ENCODE measurements at regions not wholly inside any gene's neighbourhood (a gene's known extent, or its start where the extent isn't known, plus 50 kb on each side); places are given as distances from the start of the nearest gene placed in this dataset.

- no peaks in the 10 kb centered on the region for H3K36me3 ChIP-seq (ENCODE audit: control insufficient read depth in 1 of 2, insufficient read depth in 2 of 2, low read length in 2 of 2)
- H3K27ac ChIP-seq (ENCODE audit: low read length): peak overlapping the region; percentile 46
- H3K27me3 ChIP-seq (ENCODE audit: low read depth, low read length): no peaks in the 10 kb centered on the region
- H3K4me3 ChIP-seq (ENCODE audit: low read depth in 1 of 2, low read length in 2 of 2): no peak overlapping the region
- H3K9me3 ChIP-seq (ENCODE audit: control insufficient read depth in 1 of 2, low read length in 2 of 2): no peaks in the 10 kb centered on the region
- peaks cover 5 to 12% of the 10 kb centered on the region in 2 donors for H3K4me1 ChIP-seq (ENCODE audit: control insufficient read depth in 1 of 2, insufficient read depth in 2 of 2, low read length in 2 of 2)
These were observed 125.1 kb downstream of the SNX5 start for GRCh38 chr20:17843246-17844132.

DNA sequence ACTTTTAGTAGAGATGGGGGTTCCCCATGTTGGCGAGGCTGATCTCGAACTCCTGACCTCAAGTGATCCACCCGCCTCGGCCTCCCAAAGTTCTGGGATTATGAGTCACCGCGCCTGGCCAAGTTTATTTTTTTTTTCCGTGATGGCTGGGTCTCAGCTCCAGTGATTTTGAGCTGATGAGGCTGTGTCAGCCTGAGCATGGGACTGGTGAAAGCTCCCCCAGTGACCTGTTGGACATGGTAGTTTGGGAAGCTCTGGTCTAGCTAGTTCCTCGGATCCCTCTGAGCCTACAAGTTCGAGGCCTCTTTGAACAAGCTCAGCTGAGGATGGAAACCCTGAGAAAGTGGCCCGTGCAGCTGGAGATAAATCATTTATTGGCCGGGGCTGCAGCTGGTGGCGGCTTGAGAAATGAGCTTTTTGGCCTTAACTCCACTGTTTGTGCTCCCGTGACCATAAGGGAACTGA, 126.8 kb downstream of the SNX5 start:
- Histone ChIP-seq H3K9me3 (ENCODE audit: control insufficient read depth in 1 of 2, low read length in 2 of 2) (no peaks in the 10 kb centered on the region), H3K4me3 (ENCODE audit: low read depth in 1 of 2, low read length in 2 of 2) (no peak overlapping the region), H3K36me3 (ENCODE audit: control insufficient read depth in 1 of 2, insufficient read depth in 2 of 2, low read length in 2 of 2) (no peaks in the 10 kb centered on the region), H3K27ac (ENCODE audit: low read length) (peak overlapping the region; percentile 69), H3K27me3 (ENCODE audit: low read depth, low read length) (no peaks in the 10 kb centered on the region), H3K4me1 (ENCODE audit: control insufficient read depth in 1 of 2, insufficient read depth in 2 of 2, low read length in 2 of 2) (peaks cover 0 to 12% of the 10 kb centered on the region in 2 donors)

GRCh38 chr20:17840423-17840822, 128.2 kb downstream of the SNX5 start:
- H3K27ac ChIP-seq (ENCODE audit: low read length): no peak overlapping the region
- peaks cover 0 to 7% of the 10 kb centered on the region in 2 donors for H3K4me1 ChIP-seq (ENCODE audit: control insufficient read depth in 1 of 2, insufficient read depth in 2 of 2, low read length in 2 of 2)
- H3K27me3 ChIP-seq (ENCODE audit: low read depth, low read length): no peaks in the 10 kb centered on the region
- H3K36me3 ChIP-seq (ENCODE audit: control insufficient read depth in 1 of 2, insufficient read depth in 2 of 2, low read length in 2 of 2): no peaks in the 10 kb centered on the region
- no peak overlapping the region for H3K4me3 ChIP-seq (ENCODE audit: low read depth in 1 of 2, low read length in 2 of 2)
- H3K9me3 ChIP-seq (ENCODE audit: control insufficient read depth in 1 of 2, low read length in 2 of 2): no peaks in the 10 kb centered on the region

GRCh38 chr20:17838921-17839320, 129.7 kb downstream of the SNX5 start:
- Histone ChIP-seq H3K27me3 (ENCODE audit: low read depth, low read length) (no peaks in the 10 kb centered on the region), H3K36me3 (ENCODE audit: control insufficient read depth in 1 of 2, insufficient read depth in 2 of 2, low read length in 2 of 2) (no peaks in the 10 kb centered on the region), H3K27ac (ENCODE audit: low read length) (no peak overlapping the region), H3K4me3 (ENCODE audit: low read depth in 1 of 2, low read length in 2 of 2) (no peak overlapping the region), H3K9me3 (ENCODE audit: control insufficient read depth in 1 of 2, low read length in 2 of 2) (no peaks in the 10 kb centered on the region), H3K4me1 (ENCODE audit: control insufficient read depth in 1 of 2, insufficient read depth in 2 of 2, low read length in 2 of 2) (peaks cover 0 to 18% of the 10 kb centered on the region in 2 donors)

GRCh38 chr20:17837179-17837578, 131.4 kb downstream of the SNX5 start:
- H3K36me3 ChIP-seq (ENCODE audit: control insufficient read depth in 1 of 2, insufficient read depth in 2 of 2, low read length in 2 of 2): no peaks in the 10 kb centered on the region
- H3K9me3 ChIP-seq (ENCODE audit: control insufficient read depth in 1 of 2, low read length in 2 of 2): no peaks in the 10 kb centered on the region
- H3K27ac ChIP-seq (ENCODE audit: low read length): peak overlapping the region; percentile 74
- peaks cover 0 to 11% of the 10 kb centered on the region in 2 donors for H3K4me1 ChIP-seq (ENCODE audit: control insufficient read depth in 1 of 2, insufficient read depth in 2 of 2, low read length in 2 of 2)
- H3K4me3 ChIP-seq (ENCODE audit: low read depth in 1 of 2, low read length in 2 of 2): no peak overlapping the region
- no peaks in the 10 kb centered on the region for H3K27me3 ChIP-seq (ENCODE audit: low read depth, low read length)

GRCh38 chr20:17836303-17836861, 132.2 kb downstream of the SNX5 start:
- no peaks in the 10 kb centered on the region for H3K9me3 ChIP-seq (ENCODE audit: control insufficient read depth in 1 of 2, low read length in 2 of 2)
- no peaks in the 10 kb centered on the region for H3K27me3 ChIP-seq (ENCODE audit: low read depth, low read length)
- peak overlapping the region; percentile 74 for H3K27ac ChIP-seq (ENCODE audit: low read length)
- no peaks in the 10 kb centered on the region for H3K36me3 ChIP-seq (ENCODE audit: control insufficient read depth in 1 of 2, insufficient read depth in 2 of 2, low read length in 2 of 2)
- H3K4me1 ChIP-seq (ENCODE audit: control insufficient read depth in 1 of 2, insufficient read depth in 2 of 2, low read length in 2 of 2): peaks cover 0 to 11% of the 10 kb centered on the region in 2 donors
- H3K4me3 ChIP-seq (ENCODE audit: low read depth in 1 of 2, low read length in 2 of 2): no peak overlapping the region

GRCh38 chr20:17835934-17836300, 132.7 kb downstream of the SNX5 start:
- no peaks in the 10 kb centered on the region for H3K27me3 ChIP-seq (ENCODE audit: low read depth, low read length)

GRCh38 chr20:17835240-17835933, 133.2 kb downstream of the SNX5 start:
- no peak overlapping the region for H3K4me3 ChIP-seq (ENCODE audit: low read depth in 1 of 2, low read length in 2 of 2)
- H3K36me3 ChIP-seq (ENCODE audit: control insufficient read depth in 1 of 2, insufficient read depth in 2 of 2, low read length in 2 of 2): no peaks in the 10 kb centered on the region
- H3K4me1 ChIP-seq (ENCODE audit: control insufficient read depth in 1 of 2, insufficient read depth in 2 of 2, low read length in 2 of 2): peaks cover 0 to 11% of the 10 kb centered on the region in 2 donors
- H3K27ac ChIP-seq (ENCODE audit: low read length): peak overlapping the region; percentile 59
- no peaks in the 10 kb centered on the region for H3K27me3 ChIP-seq (ENCODE audit: low read depth, low read length)
- H3K9me3 ChIP-seq (ENCODE audit: control insufficient read depth in 1 of 2, low read length in 2 of 2): no peaks in the 10 kb centered on the region

More at GRCh38 chr20:17835934-17836300, 132.7 kb downstream of the SNX5 start:
- no peak overlapping the region for H3K4me3 ChIP-seq (ENCODE audit: low read depth in 1 of 2, low read length in 2 of 2)
- peaks cover 0 to 11% of the 10 kb centered on the region in 2 donors for H3K4me1 ChIP-seq (ENCODE audit: control insufficient read depth in 1 of 2, insufficient read depth in 2 of 2, low read length in 2 of 2)
- no peaks in the 10 kb centered on the region for H3K36me3 ChIP-seq (ENCODE audit: control insufficient read depth in 1 of 2, insufficient read depth in 2 of 2, low read length in 2 of 2)
- no peaks in the 10 kb centered on the region for H3K9me3 ChIP-seq (ENCODE audit: control insufficient read depth in 1 of 2, low read length in 2 of 2)
- peak overlapping the region; percentile 59 for H3K27ac ChIP-seq (ENCODE audit: low read length)

DNA sequence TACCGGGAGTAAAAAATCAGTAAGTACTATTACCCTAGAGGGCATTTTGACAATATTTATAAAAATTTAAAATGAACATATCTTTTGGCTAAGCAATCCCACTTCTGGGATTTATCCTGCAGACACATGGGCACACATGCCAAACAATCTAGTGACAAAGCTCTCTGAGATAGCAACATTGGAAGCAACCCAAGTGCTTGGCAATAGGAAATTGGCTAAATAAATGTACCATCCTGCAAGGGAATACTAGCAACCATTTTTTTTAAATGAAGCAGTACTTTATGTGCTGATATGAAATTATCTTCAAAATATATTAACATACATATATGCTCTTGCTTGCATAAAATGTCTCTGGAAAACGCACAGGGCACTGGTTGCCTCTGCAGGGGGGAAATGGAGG, 133.8 kb downstream of the SNX5 start:
- no peak overlapping the region for H3K27ac ChIP-seq (ENCODE audit: low read length)
- no peak overlapping the region for H3K4me3 ChIP-seq (ENCODE audit: low read depth in 1 of 2, low read length in 2 of 2)
- no peaks in the 10 kb centered on the region for H3K9me3 ChIP-seq (ENCODE audit: control insufficient read depth in 1 of 2, low read length in 2 of 2)
- no peaks in the 10 kb centered on the region for H3K27me3 ChIP-seq (ENCODE audit: low read depth, low read length)
- peaks cover 0 to 11% of the 10 kb centered on the region in 2 donors for H3K4me1 ChIP-seq (ENCODE audit: control insufficient read depth in 1 of 2, insufficient read depth in 2 of 2, low read length in 2 of 2)
- H3K36me3 ChIP-seq (ENCODE audit: control insufficient read depth in 1 of 2, insufficient read depth in 2 of 2, low read length in 2 of 2): no peaks in the 10 kb centered on the region

DNA sequence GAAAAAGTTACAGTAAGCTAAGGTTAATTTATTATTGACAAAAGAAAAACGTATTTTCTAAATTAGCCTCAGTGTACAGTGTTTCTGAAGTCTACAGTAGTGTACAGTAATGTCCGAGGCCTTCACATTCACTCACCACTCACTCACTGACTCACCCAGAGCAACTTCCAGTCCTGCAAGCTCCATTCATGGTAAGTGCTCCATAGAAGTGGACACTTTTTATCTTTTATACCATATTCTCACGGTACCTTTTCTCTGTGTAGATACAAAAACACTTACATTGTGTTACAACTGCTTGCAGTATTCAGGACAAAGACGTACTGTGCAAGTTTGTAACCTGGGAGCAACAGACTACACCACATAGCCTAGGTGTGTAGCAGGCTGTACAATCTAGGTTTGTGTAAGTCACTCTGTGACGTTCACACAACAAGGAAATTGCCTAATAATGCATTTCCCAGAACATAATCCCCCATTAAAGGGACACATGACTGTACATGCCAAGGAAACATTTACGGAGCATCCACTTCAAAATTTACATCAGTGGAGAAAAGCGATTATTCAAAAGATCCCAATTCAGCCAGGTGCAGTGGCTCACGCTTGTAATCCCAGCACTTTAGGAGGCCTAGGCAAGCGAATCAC, 133.4 kb downstream of the BANF2 start:
- Histone ChIP-seq H3K4me3 (ENCODE audit: low read depth in 1 of 2, low read length in 2 of 2) (no peak overlapping the region), H3K27me3 (ENCODE audit: low read depth, low read length) (no peaks in the 10 kb centered on the region), H3K36me3 (ENCODE audit: control insufficient read depth in 1 of 2, insufficient read depth in 2 of 2, low read length in 2 of 2) (no peaks in the 10 kb centered on the region), H3K9me3 (ENCODE audit: control insufficient read depth in 1 of 2, low read length in 2 of 2) (no peaks in the 10 kb centered on the region), H3K4me1 (ENCODE audit: control insufficient read depth in 1 of 2, insufficient read depth in 2 of 2, low read length in 2 of 2) (peaks cover 0 to 11% of the 10 kb centered on the region in 2 donors), H3K27ac (ENCODE audit: low read length) (no peak overlapping the region)
